ENCODE measurements at regions not wholly inside any gene's neighbourhood (a gene's known extent, or its start where the extent isn't known, plus 50 kb on each side); places are given as distances from the start of the nearest gene placed in this dataset.
"Not testable (repeated sequence)": the region's sequence is repeated elsewhere in the genome, so short reads cannot be mapped to it uniquely, and the experiment has no call there.

GRCh38 chr3:157912514-157913451, 193.4 kb downstream of the SHOX2 start:
- no peak for ATAC-seq (replicated peaks)
- no peaks in the 10 kb centered on the region for H3K4me1 Mint-ChIP-seq

GRCh38 chr3:157906627-157907026, 199.6 kb downstream of the SHOX2 start:
- Mint-ChIP-seq H3K27ac (no peak overlapping the region), H3K4me3 (no peak overlapping the region), H3K4me1 (no peaks in the 10 kb centered on the region), H3K9me3 (peaks cover 19% of the 10 kb centered on the region), H3K36me3 (ENCODE audit: low read depth) (no peaks in the 10 kb centered on the region), H3K27me3 (no peaks in the 10 kb centered on the region)
- ATAC-seq (replicated peaks): no peak

More at GRCh38 chr3:157912514-157913451, 193.4 kb downstream of the SHOX2 start:
- H3K36me3 Mint-ChIP-seq (ENCODE audit: low read depth): no peaks in the 10 kb centered on the region
- H3K9me3 Mint-ChIP-seq: no peaks in the 10 kb centered on the region
- peaks cover 4% of the 10 kb centered on the region for H3K27me3 Mint-ChIP-seq
- no peak overlapping the region for H3K4me3 Mint-ChIP-seq
- no peak overlapping the region for H3K27ac Mint-ChIP-seq

GRCh38 chr3:157905885-157906284, 200.3 kb downstream of the SHOX2 start:
- H3K27ac Mint-ChIP-seq: no peak overlapping the region
- ATAC-seq (replicated peaks): no peak
- no peak overlapping the region for H3K4me3 Mint-ChIP-seq
- no peaks in the 10 kb centered on the region for H3K36me3 Mint-ChIP-seq (ENCODE audit: low read depth)
- peaks cover 19% of the 10 kb centered on the region for H3K9me3 Mint-ChIP-seq
- H3K27me3 Mint-ChIP-seq: no peaks in the 10 kb centered on the region
- no peaks in the 10 kb centered on the region for H3K4me1 Mint-ChIP-seq

GRCh38 chr3:157902680-157903079, 203.5 kb downstream of the SHOX2 start:
- H3K27ac Mint-ChIP-seq; H3K4me1 Mint-ChIP-seq; ATAC-seq (replicated peaks); H3K4me3 Mint-ChIP-seq; H3K36me3 Mint-ChIP-seq (ENCODE audit: low read depth); H3K27me3 Mint-ChIP-seq: not testable (repeated sequence)
- H3K9me3 Mint-ChIP-seq: peaks cover 23% of the 10 kb centered on the region

GRCh38 chr3:157888040-157888439, 218.2 kb downstream of the SHOX2 start:
- Mint-ChIP-seq H3K4me1 (no peaks in the 10 kb centered on the region), H3K36me3 (ENCODE audit: low read depth) (no peaks in the 10 kb centered on the region), H3K4me3 (no peak overlapping the region), H3K27ac (no peak overlapping the region), H3K9me3 (no peaks in the 10 kb centered on the region), H3K27me3 (no peaks in the 10 kb centered on the region)
- ATAC-seq (replicated peaks): no peak

- Mint-ChIP-seq H3K27me3 (peaks cover 3% of the 10 kb centered on the region), H3K4me3 (no peak overlapping the region), H3K9me3 (peaks cover 4% of the 10 kb centered on the region), H3K36me3 (ENCODE audit: low read depth) (no peaks in the 10 kb centered on the region), H3K4me1 (no peaks in the 10 kb centered on the region), H3K27ac (no peak overlapping the region)
- ATAC-seq (replicated peaks): no peak
Measured at GRCh38 chr3:157876556-157876955, 229.7 kb downstream of the SHOX2 start.

- no peak overlapping the region for H3K27ac Mint-ChIP-seq
- ATAC-seq (replicated peaks): no peak
- H3K27me3 Mint-ChIP-seq: peaks cover 3% of the 10 kb centered on the region
- H3K36me3 Mint-ChIP-seq (ENCODE audit: low read depth): no peaks in the 10 kb centered on the region
- H3K4me3 Mint-ChIP-seq: no peak overlapping the region
- no peaks in the 10 kb centered on the region for H3K4me1 Mint-ChIP-seq
- no peaks in the 10 kb centered on the region for H3K9me3 Mint-ChIP-seq
Measured at GRCh38 chr3:157872902-157873301, 233.3 kb downstream of the SHOX2 start.

GRCh38 chr3:157871838-157872460, 234.3 kb downstream of the SHOX2 start:
- no peak overlapping the region for H3K27ac Mint-ChIP-seq
- H3K4me3 Mint-ChIP-seq: no peak overlapping the region
- peaks cover 3% of the 10 kb centered on the region for H3K27me3 Mint-ChIP-seq
- no peaks in the 10 kb centered on the region for H3K4me1 Mint-ChIP-seq
- H3K9me3 Mint-ChIP-seq: no peaks in the 10 kb centered on the region
- no peaks in the 10 kb centered on the region for H3K36me3 Mint-ChIP-seq (ENCODE audit: low read depth)
- no peak for ATAC-seq (replicated peaks)

GRCh38 chr3:157871248-157871647, 235.0 kb downstream of the SHOX2 start:
- ATAC-seq (replicated peaks): no peak
- Mint-ChIP-seq H3K36me3 (ENCODE audit: low read depth) (no peaks in the 10 kb centered on the region), H3K27ac (no peak overlapping the region), H3K4me3 (no peak overlapping the region), H3K9me3 (no peaks in the 10 kb centered on the region), H3K4me1 (no peaks in the 10 kb centered on the region), H3K27me3 (peaks cover 3% of the 10 kb centered on the region)

- Mint-ChIP-seq H3K9me3 (no peaks in the 10 kb centered on the region), H3K27me3 (peaks cover 3% of the 10 kb centered on the region), H3K4me1 (no peaks in the 10 kb centered on the region), H3K27ac (no peak overlapping the region), H3K4me3 (no peak overlapping the region), H3K36me3 (ENCODE audit: low read depth) (no peaks in the 10 kb centered on the region)
- ATAC-seq (replicated peaks): no peak
Measured at GRCh38 chr3:157868946-157869345, 237.3 kb downstream of the SHOX2 start.

- Mint-ChIP-seq H3K9me3 (no peaks in the 10 kb centered on the region), H3K27me3 (peaks cover 3% of the 10 kb centered on the region), H3K4me3 (no peak overlapping the region), H3K4me1 (no peaks in the 10 kb centered on the region), H3K27ac (no peak overlapping the region), H3K36me3 (ENCODE audit: low read depth) (no peaks in the 10 kb centered on the region)
- ATAC-seq (replicated peaks): no peak
Measured at GRCh38 chr3:157868196-157868595, 238.0 kb downstream of the SHOX2 start.

- no peak for ATAC-seq (replicated peaks)
- Mint-ChIP-seq H3K4me1 (no peaks in the 10 kb centered on the region), H3K27me3 (peaks cover 3% of the 10 kb centered on the region), H3K27ac (no peak overlapping the region), H3K36me3 (ENCODE audit: low read depth) (no peaks in the 10 kb centered on the region), H3K9me3 (no peaks in the 10 kb centered on the region), H3K4me3 (no peak overlapping the region)
Measured at GRCh38 chr3:157865352-157866000, 240.7 kb downstream of the SHOX2 start.

GRCh38 chr3:157861076-157861765, 245.0 kb downstream of the SHOX2 start:
- Mint-ChIP-seq H3K4me3 (no peak overlapping the region), H3K4me1 (no peaks in the 10 kb centered on the region), H3K36me3 (ENCODE audit: low read depth) (no peaks in the 10 kb centered on the region), H3K9me3 (no peaks in the 10 kb centered on the region), H3K27me3 (no peaks in the 10 kb centered on the region), H3K27ac (no peak overlapping the region)
- ATAC-seq (replicated peaks): no peak

- Mint-ChIP-seq H3K36me3 (ENCODE audit: low read depth) (no peaks in the 10 kb centered on the region), H3K27ac (no peak overlapping the region), H3K27me3 (no peaks in the 10 kb centered on the region), H3K4me1 (no peaks in the 10 kb centered on the region), H3K9me3 (no peaks in the 10 kb centered on the region), H3K4me3 (no peak overlapping the region)
- no peak for ATAC-seq (replicated peaks)
Measured at GRCh38 chr3:157859541-157859940, 246.7 kb downstream of the SHOX2 start.
